ENCODE measurements at regions not wholly inside any gene's neighbourhood (a gene's known extent, or its start where the extent isn't known, plus 50 kb on each side); places are given as distances from the start of the nearest gene placed in this dataset.
A peak's percentile ranks its signal among the peaks of the same experiment; 100 is the strongest.

DNA sequence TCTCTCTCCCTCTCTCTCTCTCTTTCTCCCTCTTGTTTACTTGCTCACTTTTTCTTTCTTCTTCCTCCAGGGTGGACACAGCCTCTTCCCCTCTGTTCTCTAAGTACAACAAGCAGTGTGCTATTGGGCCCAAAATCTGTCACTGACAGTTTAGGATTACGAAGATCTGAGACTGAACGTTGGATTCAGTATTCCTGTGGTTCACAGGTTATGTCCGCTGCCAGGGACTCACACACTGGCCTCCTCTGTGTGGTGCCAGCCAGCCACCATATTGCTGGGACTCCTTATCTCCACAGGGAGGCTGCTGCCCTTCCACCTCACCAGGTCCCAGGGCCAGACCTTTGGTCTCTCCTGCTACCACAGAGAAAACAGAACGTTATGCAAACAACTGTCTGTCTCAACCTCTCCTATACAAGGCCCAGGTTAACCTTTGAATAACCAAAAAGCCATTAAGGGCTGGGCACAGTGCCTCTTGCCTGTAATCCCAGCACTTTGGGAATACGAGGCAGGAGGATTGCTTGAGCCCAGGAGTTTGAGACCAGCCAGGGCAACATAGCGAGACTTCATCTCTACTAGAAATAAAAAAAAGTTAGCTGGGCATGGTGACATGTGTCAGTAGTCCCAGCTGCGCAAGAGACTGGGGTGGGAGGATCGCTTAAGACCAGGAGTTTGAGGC lies 171.9 kb upstream of the RAB4A start (continued):
- TF ChIP-seq ZMYM4 (CRISPR knock-in tag; IDR thresholded peaks at IDR 0.05), result peak; percentile 98
- no peak for TF ChIP-seq SP1 (IDR thresholded peaks at IDR 0.05)
- TF ChIP-seq SP1 (CRISPR knock-in tag; IDR thresholded peaks at IDR 0.05), result no peak
- TF ChIP-seq TGIF2 (CRISPR knock-in tag; IDR thresholded peaks at IDR 0.05), result peak; percentile 57
- TF ChIP-seq NFIC (IDR thresholded peaks at IDR 0.05; ENCODE audit: low read length), result peak; percentile 61; the same call in 1 of the 2 replicates
- TF ChIP-seq FLYWCH1 (CRISPR knock-in tag; IDR thresholded peaks at IDR 0.05), result no peak
- peak; percentile 90 for TF ChIP-seq YEATS4 (CRISPR knock-in tag; IDR thresholded peaks at IDR 0.05; ENCODE audit: borderline replicate concordance)
- peak; percentile 96 for TF ChIP-seq HOXA3 (CRISPR knock-in tag; IDR thresholded peaks at IDR 0.05)
- no peak for TF ChIP-seq RBFOX2 (IDR thresholded peaks at IDR 0.05; ENCODE audit: low read depth, low read length)
- TF ChIP-seq, protein P1, sequence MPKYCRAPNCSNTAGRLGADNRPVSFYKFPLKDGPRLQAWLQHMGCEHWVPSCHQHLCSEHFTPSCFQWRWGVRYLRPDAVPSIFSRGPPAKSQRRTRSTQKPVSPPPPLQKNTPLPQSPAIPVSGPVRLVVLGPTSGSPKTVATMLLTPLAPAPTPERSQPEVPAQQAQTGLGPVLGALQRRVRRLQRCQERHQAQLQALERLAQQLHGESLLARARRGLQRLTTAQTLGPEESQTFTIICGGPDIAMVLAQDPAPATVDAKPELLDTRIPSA (CRISPR knock-in tag; IDR thresholded peaks at IDR 0.05; ENCODE audit: borderline replicate concordance), result no peak
- TF ChIP-seq, protein P2, sequence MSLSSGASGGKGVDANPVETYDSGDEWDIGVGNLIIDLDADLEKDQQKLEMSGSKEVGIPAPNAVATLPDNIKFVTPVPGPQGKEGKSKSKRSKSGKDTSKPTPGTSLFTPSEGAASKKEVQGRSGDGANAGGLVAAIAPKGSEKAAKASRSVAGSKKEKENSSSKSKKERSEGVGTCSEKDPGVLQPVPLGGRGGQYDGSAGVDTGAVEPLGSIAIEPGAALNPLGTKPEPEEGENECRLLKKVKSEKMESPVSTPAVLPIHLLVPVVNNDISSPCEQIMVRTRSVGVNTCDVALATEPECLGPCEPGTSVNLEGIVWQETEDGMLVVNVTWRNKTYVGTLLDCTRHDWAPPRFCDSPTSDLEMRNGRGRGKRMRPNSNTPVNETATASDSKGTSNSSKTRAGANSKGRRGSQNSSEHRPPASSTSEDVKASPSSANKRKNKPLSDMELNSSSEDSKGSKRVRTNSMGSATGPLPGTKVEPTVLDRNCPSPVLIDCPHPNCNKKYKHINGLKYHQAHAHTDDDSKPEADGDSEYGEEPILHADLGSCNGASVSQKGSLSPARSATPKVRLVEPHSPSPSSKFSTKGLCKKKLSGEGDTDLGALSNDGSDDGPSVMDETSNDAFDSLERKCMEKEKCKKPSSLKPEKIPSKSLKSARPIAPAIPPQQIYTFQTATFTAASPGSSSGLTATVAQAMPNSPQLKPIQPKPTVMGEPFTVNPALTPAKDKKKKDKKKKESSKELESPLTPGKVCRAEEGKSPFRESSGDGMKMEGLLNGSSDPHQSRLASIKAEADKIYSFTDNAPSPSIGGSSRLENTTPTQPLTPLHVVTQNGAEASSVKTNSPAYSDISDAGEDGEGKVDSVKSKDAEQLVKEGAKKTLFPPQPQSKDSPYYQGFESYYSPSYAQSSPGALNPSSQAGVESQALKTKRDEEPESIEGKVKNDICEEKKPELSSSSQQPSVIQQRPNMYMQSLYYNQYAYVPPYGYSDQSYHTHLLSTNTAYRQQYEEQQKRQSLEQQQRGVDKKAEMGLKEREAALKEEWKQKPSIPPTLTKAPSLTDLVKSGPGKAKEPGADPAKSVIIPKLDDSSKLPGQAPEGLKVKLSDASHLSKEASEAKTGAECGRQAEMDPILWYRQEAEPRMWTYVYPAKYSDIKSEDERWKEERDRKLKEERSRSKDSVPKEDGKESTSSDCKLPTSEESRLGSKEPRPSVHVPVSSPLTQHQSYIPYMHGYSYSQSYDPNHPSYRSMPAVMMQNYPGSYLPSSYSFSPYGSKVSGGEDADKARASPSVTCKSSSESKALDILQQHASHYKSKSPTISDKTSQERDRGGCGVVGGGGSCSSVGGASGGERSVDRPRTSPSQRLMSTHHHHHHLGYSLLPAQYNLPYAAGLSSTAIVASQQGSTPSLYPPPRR (CRISPR knock-in tag; IDR thresholded peaks at IDR 0.05; ENCODE audit: borderline replicate concordance), result peak; percentile 88
- TF ChIP-seq, protein P3, sequence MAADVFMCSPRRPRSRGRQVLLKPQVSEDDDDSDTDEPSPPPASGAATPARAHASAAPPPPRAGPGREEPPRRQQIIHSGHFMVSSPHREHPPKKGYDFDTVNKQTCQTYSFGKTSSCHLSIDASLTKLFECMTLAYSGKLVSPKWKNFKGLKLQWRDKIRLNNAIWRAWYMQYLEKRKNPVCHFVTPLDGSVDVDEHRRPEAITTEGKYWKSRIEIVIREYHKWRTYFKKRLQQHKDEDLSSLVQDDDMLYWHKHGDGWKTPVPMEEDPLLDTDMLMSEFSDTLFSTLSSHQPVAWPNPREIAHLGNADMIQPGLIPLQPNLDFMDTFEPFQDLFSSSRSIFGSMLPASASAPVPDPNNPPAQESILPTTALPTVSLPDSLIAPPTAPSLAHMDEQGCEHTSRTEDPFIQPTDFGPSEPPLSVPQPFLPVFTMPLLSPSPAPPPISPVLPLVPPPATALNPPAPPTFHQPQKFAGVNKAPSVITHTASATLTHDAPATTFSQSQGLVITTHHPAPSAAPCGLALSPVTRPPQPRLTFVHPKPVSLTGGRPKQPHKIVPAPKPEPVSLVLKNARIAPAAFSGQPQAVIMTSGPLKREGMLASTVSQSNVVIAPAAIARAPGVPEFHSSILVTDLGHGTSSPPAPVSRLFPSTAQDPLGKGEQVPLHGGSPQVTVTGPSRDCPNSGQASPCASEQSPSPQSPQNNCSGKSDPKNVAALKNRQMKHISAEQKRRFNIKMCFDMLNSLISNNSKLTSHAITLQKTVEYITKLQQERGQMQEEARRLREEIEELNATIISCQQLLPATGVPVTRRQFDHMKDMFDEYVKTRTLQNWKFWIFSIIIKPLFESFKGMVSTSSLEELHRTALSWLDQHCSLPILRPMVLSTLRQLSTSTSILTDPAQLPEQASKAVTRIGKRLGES (CRISPR knock-in tag; IDR thresholded peaks at IDR 0.05; ENCODE audit: borderline replicate concordance), result no peak
- no peak for TF ChIP-seq AGO1 (IDR thresholded peaks at IDR 0.05; ENCODE audit: low read depth, low read length, poor library complexity, severe bottlenecking)
- 0 out of 2 replicates have a peak, but pooled peaks have one; percentile 29 for TF ChIP-seq ZBTB43 (CRISPR knock-in tag; conservative IDR thresholded peaks at IDR 0.05)
- TF ChIP-seq ZNF841 (CRISPR knock-in tag; IDR thresholded peaks at IDR 0.05; ENCODE audit: borderline replicate concordance), result no peak
- no peak for TF ChIP-seq TOE1 (CRISPR knock-in tag; IDR thresholded peaks at IDR 0.05)
- no peak for TF ChIP-seq ZNF670 (CRISPR knock-in tag; IDR thresholded peaks at IDR 0.05; ENCODE audit: borderline replicate concordance)

Data from HepG2 (cell line).